ENCODE measurements at regions not wholly inside any gene's neighbourhood (a gene's known extent, or its start where the extent isn't known, plus 50 kb on each side); places are given as distances from the start of the nearest gene placed in this dataset.

- Histone ChIP-seq H3K18ac (ENCODE audit: extremely low read depth, low read length) (no peak overlapping the region), H3K23me2 (ENCODE audit: low read depth, low read length) (no peaks in the 10 kb centered on the region), H3K79me2 (ENCODE audit: control insufficient read depth in 1 of 2, insufficient read depth in 2 of 2, low read length in 2 of 2) (no peaks in the 10 kb centered on the region), H2BK12ac (ENCODE audit: low read depth, low read length) (no peak overlapping the region), H4K91ac (replicated peaks; ENCODE audit: insufficient read length, low read length) (no peak overlapping the region), H3K27ac (ENCODE audit: low read depth, low read length) (no peak overlapping the region), H3K4me1 (replicated peaks in 1 of 4; ENCODE audit: control insufficient read depth in 3 of 4, insufficient read depth in 4 of 4, low read length in 3 of 4) (no peaks in the 10 kb centered on the region), H3K9ac (replicated peaks in 1 of 4; ENCODE audit: extremely low read depth in 1 of 4, low read depth in 3 of 4, low read length in 3 of 4) (no peak overlapping the region), H3K14ac (ENCODE audit: insufficient read length) (no peak overlapping the region), H4K8ac (ENCODE audit: extremely low read depth, insufficient read depth, low read length) (no peak overlapping the region), H3K9me3 (ENCODE audit: insufficient read depth in 2 of 2, low read depth in 1 of 2, low read length in 1 of 2) (no peaks in the 10 kb centered on the region), H2BK120ac (replicated peaks; ENCODE audit: low read depth, low read length) (no peak overlapping the region), H4K20me1 (replicated peaks in 1 of 2; ENCODE audit: control insufficient read depth in 1 of 2, insufficient read depth in 2 of 2, low read length in 2 of 2) (no peaks in the 10 kb centered on the region), H2BK5ac (ENCODE audit: low read depth, low read length) (no peak overlapping the region), H2AFZ (ENCODE audit: low read length) (no peak overlapping the region), H2BK20ac (ENCODE audit: low read length) (no peak overlapping the region), H3K36me3 (ENCODE audit: control insufficient read depth in 2 of 4, insufficient read depth in 4 of 4, low read length in 3 of 4) (no peaks in the 10 kb centered on the region), H3K4me2 (ENCODE audit: insufficient read depth in 1 of 2, low read depth in 2 of 2, low read length in 2 of 2) (no peak overlapping the region), H3K4me3 (ENCODE audit: extremely low read depth in 1 of 4, insufficient read depth in 2 of 4, low read depth in 3 of 4, low read length in 4 of 4) (no peak overlapping the region), H3K79me1 (ENCODE audit: low read depth, low read length) (no peaks in the 10 kb centered on the region), H2BK15ac (ENCODE audit: low read length) (no peak overlapping the region), H4K5ac (ENCODE audit: insufficient read length, low read depth, low read length) (no peak overlapping the region), H3K4ac (replicated peaks; ENCODE audit: insufficient read length, low read depth, low read length) (no peak overlapping the region), H3K27me3 (replicated peaks in 1 of 4; ENCODE audit: control insufficient read depth in 3 of 4, extremely low read depth in 1 of 4, insufficient read depth in 3 of 4, low read length in 3 of 4) (no peaks in the 10 kb centered on the region), H3K56ac (replicated peaks; ENCODE audit: insufficient read length, low read depth, low read length) (no peak overlapping the region), H3K23ac (ENCODE audit: insufficient read length) (no peak overlapping the region), H2AK5ac (ENCODE audit: low read depth, low read length) (no peak overlapping the region)
- POLR2A ChIA-PET (ENCODE audit: partially characterized antibody): no interaction called here
- WGBS, 2 experiments (ENCODE audit: extremely low coverage in 1 of 2, insufficient coverage in 1 of 2, insufficient read length in 1 of 2, insufficient replicate concordance in 2 of 2, low coverage in 1 of 2, low lambda C conversion rate in 2 of 2, missing lambda C conversion rate in 1 of 2): 86% methylated on average over 6 of the region's 6 CpGs; no CpG with 5 or more reads in 1 of the 2 experiments
- CTCF ChIA-PET (ENCODE audit: partially characterized antibody): interaction anchor here (0.6 to 0.9 kb wide), 4 partner anchors 17 to 199 kb away, joined by 3 to 4 read pairs (median 4); no protein-coding TSS in a partner anchor
- FAIRE-seq: no peak
- no peak for DNase-seq (ENCODE audit: low read depth in 1 of 2, low spot score in 2 of 2)
- no peak for TF ChIP-seq SIN3A (conservative IDR thresholded peaks at IDR 0.05 in 1 of 2, IDR thresholded peaks at IDR 0.05 in 1 of 2; ENCODE audit: low read depth in 1 of 2, low read length in 2 of 2)
- no peak for TF ChIP-seq JUN (IDR thresholded peaks at IDR 0.05; ENCODE audit: low read depth, low read length)
- TF ChIP-seq, protein P1, sequence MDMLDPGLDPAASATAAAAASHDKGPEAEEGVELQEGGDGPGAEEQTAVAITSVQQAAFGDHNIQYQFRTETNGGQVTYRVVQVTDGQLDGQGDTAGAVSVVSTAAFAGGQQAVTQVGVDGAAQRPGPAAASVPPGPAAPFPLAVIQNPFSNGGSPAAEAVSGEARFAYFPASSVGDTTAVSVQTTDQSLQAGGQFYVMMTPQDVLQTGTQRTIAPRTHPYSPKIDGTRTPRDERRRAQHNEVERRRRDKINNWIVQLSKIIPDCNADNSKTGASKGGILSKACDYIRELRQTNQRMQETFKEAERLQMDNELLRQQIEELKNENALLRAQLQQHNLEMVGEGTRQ (IDR thresholded peaks at IDR 0.05; ENCODE audit: low read length): no peak
- TF ChIP-seq CBX8 (IDR thresholded peaks at IDR 0.05; ENCODE audit: borderline replicate concordance, low read depth, low read length): no peak
- TF ChIP-seq, protein P2, sequence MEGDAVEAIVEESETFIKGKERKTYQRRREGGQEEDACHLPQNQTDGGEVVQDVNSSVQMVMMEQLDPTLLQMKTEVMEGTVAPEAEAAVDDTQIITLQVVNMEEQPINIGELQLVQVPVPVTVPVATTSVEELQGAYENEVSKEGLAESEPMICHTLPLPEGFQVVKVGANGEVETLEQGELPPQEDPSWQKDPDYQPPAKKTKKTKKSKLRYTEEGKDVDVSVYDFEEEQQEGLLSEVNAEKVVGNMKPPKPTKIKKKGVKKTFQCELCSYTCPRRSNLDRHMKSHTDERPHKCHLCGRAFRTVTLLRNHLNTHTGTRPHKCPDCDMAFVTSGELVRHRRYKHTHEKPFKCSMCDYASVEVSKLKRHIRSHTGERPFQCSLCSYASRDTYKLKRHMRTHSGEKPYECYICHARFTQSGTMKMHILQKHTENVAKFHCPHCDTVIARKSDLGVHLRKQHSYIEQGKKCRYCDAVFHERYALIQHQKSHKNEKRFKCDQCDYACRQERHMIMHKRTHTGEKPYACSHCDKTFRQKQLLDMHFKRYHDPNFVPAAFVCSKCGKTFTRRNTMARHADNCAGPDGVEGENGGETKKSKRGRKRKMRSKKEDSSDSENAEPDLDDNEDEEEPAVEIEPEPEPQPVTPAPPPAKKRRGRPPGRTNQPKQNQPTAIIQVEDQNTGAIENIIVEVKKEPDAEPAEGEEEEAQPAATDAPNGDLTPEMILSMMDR (IDR thresholded peaks at IDR 0.05; ENCODE audit: control extremely low read depth in 1 of 3, insufficient read depth in 1 of 3, low read depth in 1 of 3, low read length in 3 of 3): no peak
- TF ChIP-seq NRF1 (IDR thresholded peaks at IDR 0.05; ENCODE audit: low read depth, low read length): no peak
These were observed 235.8 kb upstream of the FN1 start for GRCh38 chr2:215671691-215672090.

Data from H1 (cell line).